ENCODE measurements at regions not wholly inside any gene's neighbourhood (a gene's known extent, or its start where the extent isn't known, plus 50 kb on each side); places are given as distances from the start of the nearest gene placed in this dataset.
A peak's percentile ranks its signal among the peaks of the same experiment; 100 is the strongest.

- DNase-seq, result no peak
Measured at GRCh38 chr9:113787871-113788270, 88.2 kb upstream of the ZNF618 start.

GRCh38 chr9:113788616-113789330, 87.3 kb upstream of the ZNF618 start:
- DNase-seq, result no peak

- no peak for DNase-seq
Measured at GRCh38 chr9:113790093-113790492, 86.0 kb upstream of the ZNF618 start.

GRCh38 chr9:113793558-113793957, 82.6 kb upstream of the ZNF618 start:
- no peak for DNase-seq

- no peak for DNase-seq
Measured at GRCh38 chr9:113794721-113795120, 81.4 kb upstream of the ZNF618 start.

GRCh38 chr9:113795811-113796392, 80.2 kb upstream of the ZNF618 start:
- DNase-seq, result no peak

GRCh38 chr9:113796646-113797426, 79.3 kb upstream of the ZNF618 start:
- DNase-seq, result no peak

- DNase-seq, result no peak
Measured at GRCh38 chr9:113798062-113799030, 77.8 kb upstream of the ZNF618 start.

- no peak for DNase-seq
Measured at GRCh38 chr9:113800276-113800675, 75.8 kb upstream of the ZNF618 start.

- DNase-seq, result no peak
Measured at GRCh38 chr9:113803811-113804589, 72.1 kb upstream of the ZNF618 start.

GRCh38 chr9:113805486-113806132, 70.5 kb upstream of the ZNF618 start:
- no peak for DNase-seq

GRCh38 chr9:113807173-113808061, 68.7 kb upstream of the ZNF618 start:
- DNase-seq, result peak; percentile 67

- DNase-seq, result peak; percentile 83
Measured at GRCh38 chr9:113808391-113809358, 67.4 kb upstream of the ZNF618 start.

GRCh38 chr9:113817171-113817570, 58.9 kb upstream of the ZNF618 start:
- no peak for DNase-seq

- DNase-seq, result no peak
Measured at GRCh38 chr9:113818391-113818790, 57.7 kb upstream of the ZNF618 start.

GRCh38 chr9:113822315-113822714, 53.8 kb upstream of the ZNF618 start:
- DNase-seq, result no peak

GRCh38 chr9:113823421-113823820, 52.7 kb upstream of the ZNF618 start:
- peak; percentile 9 for DNase-seq

Measured in fibroblast of skin of scalp (primary cell).